ENCODE measurements at regions not wholly inside any gene's neighbourhood (a gene's known extent, or its start where the extent isn't known, plus 50 kb on each side); places are given as distances from the start of the nearest gene placed in this dataset.
"Not testable (repeated sequence)": the region's sequence is repeated elsewhere in the genome, so short reads cannot be mapped to it uniquely, and the experiment has no call there.

- DNase-seq: no peak
Observed at GRCh38 chr3:140752499-140752898, 74.6 kb downstream of the TRIM42 start.

- no peak for DNase-seq
Observed at GRCh38 chr3:140753865-140754754, 76.2 kb downstream of the TRIM42 start.

GRCh38 chr3:140754936-140755335, 77.1 kb downstream of the TRIM42 start:
- no peak for DNase-seq

- DNase-seq: no peak
Observed at GRCh38 chr3:140756240-140757016, 78.6 kb downstream of the TRIM42 start.

GRCh38 chr3:140758791-140759444, 81.1 kb downstream of the TRIM42 start:
- DNase-seq: no peak

- no peak for DNase-seq
Observed at GRCh38 chr3:140760324-140761075, 82.6 kb downstream of the TRIM42 start.

- DNase-seq: no peak
Observed at GRCh38 chr3:140761076-140761639, 83.3 kb downstream of the TRIM42 start.

- DNase-seq: no peak
Observed at GRCh38 chr3:140762746-140763145, 84.9 kb downstream of the TRIM42 start.

- DNase-seq: no peak
Observed at GRCh38 chr3:140763532-140763931, 85.7 kb downstream of the TRIM42 start.

- DNase-seq: no peak
Observed at GRCh38 chr3:140765246-140765645, 87.4 kb downstream of the TRIM42 start.

- DNase-seq: no peak
Observed at GRCh38 chr3:140766465-140766864, 88.6 kb downstream of the TRIM42 start.

GRCh38 chr3:140767566-140767965, 89.7 kb downstream of the TRIM42 start:
- no peak for DNase-seq

- DNase-seq: no peak
Observed at GRCh38 chr3:140768941-140769340, 91.1 kb downstream of the TRIM42 start.

GRCh38 chr3:140769951-140770350, 92.1 kb downstream of the TRIM42 start:
- DNase-seq: no peak

- no peak for DNase-seq
Observed at GRCh38 chr3:140770977-140771667, 93.3 kb downstream of the TRIM42 start.

GRCh38 chr3:140777631-140778233, 99.9 kb downstream of the TRIM42 start:
- no peak for DNase-seq

GRCh38 chr3:140791368-140791767, 113.5 kb downstream of the TRIM42 start:
- no peak for DNase-seq

- DNase-seq: no peak
Observed at GRCh38 chr3:140794507-140794906, 116.6 kb downstream of the TRIM42 start.

- not testable (repeated sequence) for DNase-seq
Observed at GRCh38 chr3:140802898-140803297, 125.0 kb downstream of the TRIM42 start.

- no peak for DNase-seq
Observed at GRCh38 chr3:140809316-140809715, 131.5 kb downstream of the TRIM42 start.

All from NCI-H187 treated with DMSO at 0.1 percent for 48 hours (cell line).